HG03432 (cell line): ENCODE measurements at regions not wholly inside any gene's neighbourhood (a gene's known extent, or its start where the extent isn't known, plus 50 kb on each side); places are given as distances from the start of the nearest gene placed in this dataset.

Experiments
- ATAC-seq: cut with Tn5 transposase; IDR thresholded peaks from one replicate; pipeline ENCODE4 v1.9.1; 2021; ENCODE audit warnings: mild to moderate bottlenecking, moderate library complexity; ENCODE audit not compliant: unreplicated experiment

DNA sequence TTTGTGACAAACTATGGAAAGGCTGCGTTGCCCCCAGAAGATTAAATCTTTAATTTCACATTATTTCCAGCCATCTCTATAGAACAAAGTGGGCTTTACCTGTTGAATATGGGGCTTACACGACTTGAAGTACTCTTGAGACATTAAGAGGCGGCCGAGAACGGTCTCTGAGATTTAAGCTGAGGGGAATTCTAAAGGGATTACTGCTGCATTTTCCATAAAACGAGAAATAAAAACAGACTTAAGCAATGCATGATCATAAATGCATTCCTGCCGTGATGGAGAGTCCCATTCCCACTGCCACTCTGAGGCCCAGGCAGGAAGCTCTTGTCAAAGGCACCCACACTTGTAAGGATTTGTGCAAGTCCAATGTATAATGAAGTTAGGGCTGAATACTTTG is 329.7 kb upstream of the SHH start:
- no peak for ATAC-seq

DNA sequence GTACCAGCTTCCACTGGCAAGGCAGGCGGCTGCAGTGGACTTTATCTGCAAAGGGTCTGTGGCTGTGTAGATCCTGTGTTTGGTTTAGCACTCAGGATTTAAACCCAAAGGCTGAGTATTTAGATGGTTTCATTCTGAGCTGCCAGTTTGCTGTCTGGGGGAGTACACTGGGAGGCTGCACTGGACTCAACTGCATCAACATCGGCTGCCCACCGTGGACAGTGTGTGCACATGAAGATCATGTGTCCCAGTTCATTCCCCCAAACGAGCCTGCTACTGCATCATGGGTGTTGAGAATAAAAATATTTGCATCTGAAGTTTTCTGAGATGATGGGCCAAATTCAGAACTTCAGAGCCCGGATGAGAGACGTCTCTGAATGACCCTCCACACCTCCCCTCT is 328.6 kb upstream of the SHH start:
- ATAC-seq: no peak

DNA sequence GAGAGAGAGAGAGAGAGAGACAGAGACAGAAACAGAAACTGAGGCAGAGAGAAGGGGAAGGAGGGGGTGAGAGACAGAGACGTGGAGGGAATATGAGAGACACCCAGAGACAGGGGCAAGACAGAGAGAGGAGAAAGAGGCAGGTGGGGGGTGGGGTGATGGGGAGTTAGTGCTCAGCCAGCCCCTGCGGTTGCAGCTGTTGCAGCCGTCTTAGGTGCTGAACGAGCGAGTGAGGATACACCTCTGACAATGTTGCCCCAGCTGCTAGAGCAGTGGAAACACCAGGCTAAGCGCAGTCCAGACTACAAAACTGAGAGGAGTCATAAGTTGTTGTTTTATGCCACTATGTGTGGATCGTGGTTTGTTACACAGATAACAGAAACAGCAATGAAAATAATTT is 328.2 kb upstream of the SHH start:
- no peak for ATAC-seq

DNA sequence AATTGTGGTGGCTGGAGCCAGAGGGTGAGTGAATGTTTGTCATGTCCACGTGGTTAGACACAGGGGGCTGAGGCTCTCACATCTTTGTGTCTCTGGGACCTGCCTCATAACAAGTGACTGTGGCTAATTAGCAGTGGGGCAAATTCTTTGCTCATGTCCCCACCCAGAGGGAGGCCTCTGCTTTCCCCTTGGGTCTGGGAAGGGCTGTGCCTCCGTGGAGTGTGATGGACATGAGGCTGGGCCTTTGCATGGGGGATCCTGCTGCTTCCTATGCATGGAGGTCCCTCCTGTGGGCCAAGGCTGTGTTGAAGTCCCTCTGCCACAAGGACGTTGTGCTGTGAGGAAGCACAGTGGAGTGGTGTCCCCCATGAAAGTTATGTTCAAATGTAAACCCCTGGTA is 327.4 kb upstream of the SHH start:
- ATAC-seq: no peak

GRCh38 chr7:156139112-156139511 is 326.8 kb upstream of the SHH start:
- ATAC-seq: no peak

DNA sequence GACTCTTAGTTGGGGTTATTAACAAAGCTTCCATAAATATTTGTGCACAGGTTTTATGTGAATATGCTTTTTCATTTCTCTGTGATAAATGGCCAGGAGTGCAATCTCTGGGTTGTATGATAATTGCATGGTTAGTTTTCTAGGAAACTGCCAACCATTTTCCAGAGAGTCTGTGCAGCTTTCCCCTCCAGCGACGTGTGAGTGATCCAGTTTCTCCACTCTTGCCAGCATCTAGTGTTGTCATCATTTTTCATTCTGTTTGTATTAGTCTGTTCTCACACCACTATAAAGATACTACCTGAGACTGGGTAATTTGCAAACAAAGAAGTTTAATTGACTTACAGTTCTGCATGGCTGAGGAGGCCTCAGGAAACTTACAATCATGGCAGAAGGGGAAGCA is 319.6 kb upstream of the SHH start:
- ATAC-seq: no peak

GRCh38 chr7:156129522-156129921 is 317.3 kb upstream of the SHH start:
- no peak for ATAC-seq

DNA sequence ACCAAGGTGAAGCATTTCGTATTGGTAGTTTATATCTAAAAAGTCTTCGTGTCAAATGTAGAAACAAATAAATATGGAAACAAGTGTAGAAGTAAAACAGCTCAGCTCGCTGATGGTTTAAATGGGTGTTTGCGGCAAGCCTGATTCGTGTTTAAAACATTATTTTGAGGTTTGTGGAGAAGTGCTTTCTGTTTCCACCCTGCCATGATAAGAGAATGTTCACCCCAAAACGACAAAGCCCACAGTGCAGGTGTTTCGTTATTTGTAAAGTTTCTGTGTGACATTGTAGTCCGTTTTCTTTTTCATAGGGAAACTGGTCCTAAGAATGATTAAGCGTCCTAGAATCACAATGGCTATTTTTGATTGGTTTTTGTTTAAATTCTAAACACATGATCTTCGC is 316.2 kb upstream of the SHH start:
- no peak for ATAC-seq

DNA sequence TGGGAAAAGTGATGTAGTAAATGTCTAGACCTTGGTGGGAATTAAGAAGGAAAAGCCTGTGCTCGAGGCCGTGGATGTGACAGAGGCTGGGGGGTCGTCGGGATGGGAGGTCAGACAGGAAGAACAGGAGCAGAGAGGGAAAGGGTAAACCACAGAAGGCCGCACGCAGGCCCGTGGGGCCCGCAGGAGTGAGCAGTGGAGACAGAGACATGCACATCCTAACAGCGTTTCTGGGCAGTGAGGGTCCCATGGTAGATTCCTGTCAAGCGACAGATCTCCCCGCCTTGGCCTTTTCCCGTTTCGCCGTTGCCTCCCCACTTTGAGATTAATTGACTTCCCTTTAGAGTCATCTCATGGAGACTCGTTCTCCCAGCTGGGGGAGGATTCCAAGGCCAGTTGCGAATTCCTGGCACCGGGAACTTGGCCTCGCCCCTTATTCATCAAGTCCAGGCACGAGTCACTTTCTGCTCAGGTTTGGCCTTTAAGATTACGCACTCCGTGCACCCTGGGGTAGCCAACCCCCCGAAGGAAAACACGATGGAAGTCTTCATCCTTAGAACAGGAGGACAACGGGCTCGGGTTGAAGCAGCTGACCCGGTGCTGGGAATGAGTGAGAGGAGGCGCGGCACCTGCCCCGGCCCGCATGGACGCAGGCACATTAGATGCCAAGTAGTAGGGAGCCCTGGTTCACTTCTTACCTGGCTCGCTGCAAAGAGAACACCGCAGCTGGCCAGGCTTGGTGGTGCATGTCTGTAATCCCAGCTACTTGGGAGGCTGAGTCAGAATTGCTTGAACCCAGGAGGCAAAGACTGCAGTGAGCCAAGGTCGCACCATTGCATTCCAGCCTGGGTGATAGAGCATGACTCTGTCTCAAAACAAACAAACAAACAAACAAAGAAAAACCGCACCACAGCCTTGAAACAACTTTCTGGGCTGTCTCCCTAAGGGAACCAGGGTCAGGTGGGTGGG is 315.2 kb upstream of the SHH start:
- ATAC-seq: no peak

- no peak for ATAC-seq
Observed at GRCh38 chr7:156125841-156126730, 313.8 kb upstream of the SHH start.

- ATAC-seq: no peak
Observed at GRCh38 chr7:156124356-156124755, 312.1 kb upstream of the SHH start.

GRCh38 chr7:156123362-156123761 is 311.1 kb upstream of the SHH start:
- ATAC-seq: no peak

DNA sequence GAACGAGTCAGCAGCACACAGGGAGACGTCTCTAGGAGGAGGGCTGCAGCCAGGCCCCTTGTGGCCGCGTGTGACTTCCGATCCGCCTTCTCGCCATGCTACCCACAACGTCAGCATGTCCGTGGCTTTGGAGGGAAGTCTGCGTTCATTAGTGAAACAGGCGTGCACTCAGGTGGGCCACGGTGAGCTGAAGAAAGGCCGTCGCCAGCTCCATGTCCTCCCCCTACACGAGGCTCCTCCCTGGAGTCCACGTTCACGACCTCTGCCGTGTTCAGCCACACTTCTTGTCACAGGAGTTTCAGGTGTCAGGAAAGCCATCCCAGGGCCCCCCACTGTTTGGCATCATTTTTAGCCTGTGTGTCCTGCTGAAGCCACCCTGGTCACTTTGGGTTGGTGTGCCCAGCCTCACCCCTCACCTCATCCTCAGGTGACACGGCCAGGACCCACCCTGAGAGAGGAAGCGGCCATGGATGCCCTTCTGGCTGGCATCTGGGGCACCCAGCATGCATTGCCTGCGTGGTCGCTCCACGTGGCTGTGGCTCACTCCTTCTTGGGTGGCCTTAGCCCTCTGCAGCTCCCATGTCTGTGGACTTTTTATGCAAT is 310.6 kb upstream of the SHH start:
- no peak for ATAC-seq

DNA sequence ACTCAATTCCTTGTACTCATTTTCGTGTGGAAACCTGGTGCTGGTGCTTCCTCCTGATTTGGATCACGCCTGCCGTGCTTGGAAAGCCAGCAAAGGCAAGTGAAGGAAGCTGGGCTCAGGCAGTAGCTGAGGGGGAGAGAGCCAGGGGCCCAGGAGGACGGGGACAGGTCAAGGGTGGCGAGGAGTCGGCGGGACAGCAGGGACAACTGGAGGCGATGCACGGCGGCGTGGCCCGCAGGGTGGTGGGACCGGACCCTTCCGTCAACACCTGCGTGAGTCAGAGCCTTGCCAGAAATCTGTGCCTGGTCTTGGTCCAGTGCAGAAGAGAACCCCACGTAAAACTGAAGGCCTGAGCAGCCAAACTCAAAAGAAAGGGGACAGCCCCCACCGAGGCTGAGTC is 309.7 kb upstream of the SHH start:
- ATAC-seq: no peak

DNA sequence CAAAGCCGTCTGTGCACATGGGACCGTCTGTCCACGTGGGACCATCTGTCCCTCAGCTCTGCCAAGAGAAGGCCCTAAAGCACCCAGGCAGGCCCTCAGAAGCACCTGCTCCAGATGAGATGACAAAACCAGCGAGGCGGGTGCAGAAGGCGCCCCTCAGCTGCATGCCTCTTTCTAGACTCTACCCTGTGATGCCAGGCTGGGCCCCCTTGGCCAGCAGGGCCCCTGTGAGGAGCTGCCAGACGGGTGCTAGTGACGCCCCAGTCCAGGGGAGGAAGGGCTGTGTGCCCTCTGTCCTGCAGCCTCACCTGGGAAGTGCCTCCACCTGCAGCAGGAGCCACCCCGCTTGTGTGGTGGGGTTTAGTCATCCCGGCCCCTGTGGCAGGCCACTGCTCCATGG is 309.2 kb upstream of the SHH start:
- no peak for ATAC-seq

GRCh38 chr7:156120552-156120951 is 308.3 kb upstream of the SHH start:
- no peak for ATAC-seq

DNA sequence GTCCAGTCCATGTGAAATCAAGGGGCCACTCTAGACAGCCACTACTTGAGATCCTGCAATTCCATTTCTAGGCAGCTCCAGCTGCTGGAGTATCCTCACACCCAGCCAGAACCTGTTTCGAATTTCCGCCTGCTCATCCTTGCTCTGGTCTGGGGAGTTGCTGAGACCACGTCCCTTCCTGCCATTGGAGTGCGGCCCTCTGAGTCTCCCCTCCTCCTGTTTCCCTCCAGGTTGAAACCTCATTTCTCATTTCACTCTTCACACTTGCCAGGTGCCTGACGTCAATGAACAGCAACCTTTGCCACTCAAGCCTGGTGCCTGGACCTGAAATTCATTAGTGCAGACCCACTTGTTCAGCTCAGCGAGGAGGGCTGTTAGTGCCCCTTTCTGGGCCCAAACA is 307.5 kb upstream of the SHH start:
- no peak for ATAC-seq

DNA sequence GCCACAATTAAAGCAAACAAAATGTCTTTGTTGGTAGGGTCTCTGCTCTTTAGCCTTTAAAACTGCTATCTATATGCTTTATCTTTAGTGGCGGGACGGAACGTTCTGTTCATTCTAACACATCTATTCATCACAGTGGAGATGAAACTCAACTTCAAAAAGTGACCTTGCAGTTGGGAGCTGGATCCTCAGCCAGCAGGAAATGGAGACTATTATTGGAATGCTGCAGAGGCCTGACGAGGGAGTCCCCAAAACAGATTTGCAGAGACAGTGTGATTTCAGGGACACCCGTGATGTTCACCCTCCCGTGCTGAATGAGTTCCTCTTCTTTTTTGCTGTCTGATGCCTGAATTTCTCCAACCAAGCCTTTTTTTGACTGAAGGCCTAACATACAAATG is 306.0 kb upstream of the SHH start:
- ATAC-seq: no peak

DNA sequence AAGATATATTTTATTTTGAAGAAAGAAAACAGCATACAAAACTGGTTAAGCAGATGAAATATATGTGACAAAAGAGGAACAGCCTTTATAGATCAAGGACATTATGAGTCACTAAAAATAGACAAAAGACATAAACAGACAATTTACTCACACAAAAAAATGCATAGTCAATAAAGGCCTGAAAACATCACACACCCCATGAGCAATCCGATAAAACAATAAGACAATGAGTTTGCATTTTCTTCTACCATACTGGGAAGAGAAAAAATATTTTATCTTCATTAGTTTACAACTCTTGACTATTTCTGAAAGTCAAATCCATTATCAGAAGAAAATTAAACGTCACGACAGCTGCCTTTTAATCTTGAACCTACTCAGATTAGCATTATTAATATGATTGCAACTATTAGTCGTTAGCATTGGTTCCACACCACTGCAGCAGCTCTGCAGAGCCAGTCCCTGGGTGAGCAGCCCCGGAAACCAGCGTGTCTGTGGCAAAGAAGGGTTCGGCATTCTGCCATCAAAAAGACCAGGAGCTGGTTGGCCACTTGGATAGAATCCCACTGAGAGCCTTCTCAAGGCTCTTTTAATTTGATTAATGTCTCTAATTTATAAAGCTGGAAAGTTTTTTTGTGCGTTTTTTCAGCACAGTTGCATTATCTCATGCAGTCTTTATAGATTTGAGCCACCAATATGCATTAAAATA is 305.4 kb upstream of the SHH start:
- no peak for ATAC-seq

DNA sequence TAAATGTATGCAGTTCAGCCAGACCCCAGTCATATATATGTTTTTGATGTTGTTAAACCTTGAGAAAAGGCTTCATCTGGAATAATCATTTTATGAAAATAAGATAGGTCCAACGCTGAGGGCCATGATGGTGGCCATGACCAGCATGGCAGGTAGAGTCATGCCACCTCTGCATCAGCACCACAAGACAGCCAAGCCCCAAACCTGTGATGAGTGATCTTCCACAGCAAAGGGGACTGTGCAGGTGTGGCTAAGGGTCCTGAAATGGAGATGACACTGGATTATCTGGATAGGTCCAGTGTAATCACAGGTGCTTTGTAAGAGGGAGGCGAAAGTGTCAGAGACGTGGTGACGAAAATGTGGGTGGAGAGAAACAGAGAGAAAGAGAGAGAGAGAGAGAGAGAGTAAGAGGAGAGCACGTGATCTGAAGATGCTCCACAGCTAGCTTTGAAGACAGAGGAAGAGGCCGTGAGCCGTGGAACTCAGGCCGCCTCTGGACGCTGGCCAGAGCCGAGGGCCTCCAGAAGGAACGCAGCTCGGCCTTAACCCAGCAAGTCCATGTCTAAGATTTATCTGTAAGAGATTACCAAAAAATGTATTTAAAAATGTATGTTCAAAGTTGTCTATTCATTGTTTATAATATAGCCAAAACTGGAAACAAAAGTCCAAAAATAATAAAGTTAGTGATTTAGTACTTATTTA is 304.4 kb upstream of the SHH start:
- ATAC-seq: no peak
